ENCODE measurements at regions not wholly inside any gene's neighbourhood (a gene's known extent, or its start where the extent isn't known, plus 50 kb on each side); places are given as distances from the start of the nearest gene placed in this dataset.

- Histone ChIP-seq H2AFZ (no peak overlapping the region), H3F3A (replicated peaks; ENCODE audit: low read depth) (no peaks in the 10 kb centered on the region), H3K4me3 (no peak overlapping the region), H4K20me1 (replicated peaks; ENCODE audit: insufficient read depth) (no peaks in the 10 kb centered on the region), H3K4me1 (ENCODE audit: insufficient read depth) (no peaks in the 10 kb centered on the region), H3K79me2 (replicated peaks; ENCODE audit: insufficient read depth) (no peaks in the 10 kb centered on the region), H3K9me2 (ENCODE audit: insufficient read depth) (no peaks in the 10 kb centered on the region), H3K36me3 (ENCODE audit: insufficient read depth) (no peaks in the 10 kb centered on the region), H3K27ac (ENCODE audit: low read depth) (no peak overlapping the region), H3K27me3 (ENCODE audit: insufficient read depth) (no peaks in the 10 kb centered on the region), H3K4me2 (no peak overlapping the region)
- no peak overlapping the region for H3K27ac Mint-ChIP-seq
- ATAC-seq: no peak
- no peaks in the 10 kb centered on the region for H3K27me3 Mint-ChIP-seq (ENCODE audit: insufficient read depth, low read depth, poor library complexity)
- no peak for DNase-seq (ENCODE audit: low spot score)
- TF ChIP-seq ZNF462 (CRISPR knock-in tag; IDR thresholded peaks at IDR 0.05) (no peak), JUNB (IDR thresholded peaks at IDR 0.05; ENCODE audit: unreplicated experiment) (no peak), CREB1 (CRISPR knock-in tag; IDR thresholded peaks at IDR 0.05; ENCODE audit: low read depth) (no peak)
- TF ChIP-seq, protein P1, sequence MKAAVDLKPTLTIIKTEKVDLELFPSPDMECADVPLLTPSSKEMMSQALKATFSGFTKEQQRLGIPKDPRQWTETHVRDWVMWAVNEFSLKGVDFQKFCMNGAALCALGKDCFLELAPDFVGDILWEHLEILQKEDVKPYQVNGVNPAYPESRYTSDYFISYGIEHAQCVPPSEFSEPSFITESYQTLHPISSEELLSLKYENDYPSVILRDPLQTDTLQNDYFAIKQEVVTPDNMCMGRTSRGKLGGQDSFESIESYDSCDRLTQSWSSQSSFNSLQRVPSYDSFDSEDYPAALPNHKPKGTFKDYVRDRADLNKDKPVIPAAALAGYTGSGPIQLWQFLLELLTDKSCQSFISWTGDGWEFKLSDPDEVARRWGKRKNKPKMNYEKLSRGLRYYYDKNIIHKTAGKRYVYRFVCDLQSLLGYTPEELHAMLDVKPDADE (IDR thresholded peaks at IDR 0.05): no peak
- H3K4me1 Mint-ChIP-seq: no peaks in the 10 kb centered on the region
- no peaks in the 10 kb centered on the region for H3K36me3 Mint-ChIP-seq (ENCODE audit: low read depth)
- no peak overlapping the region for H3K4me3 Mint-ChIP-seq
- H3K9me3 Mint-ChIP-seq: no peaks in the 10 kb centered on the region
Observed at GRCh38 chr21:16337266-16337665, 607.5 kb downstream of the USP25 start.

- H3K4me1 Mint-ChIP-seq: peaks cover 3% of the 10 kb centered on the region; the same call in 1 of the 3 replicates
- H3K27ac Mint-ChIP-seq: peak overlapping the region; percentile 83; the same call in 1 of the 2 replicates
- DNase-seq (ENCODE audit: low spot score): peak; percentile 24
- H3K27me3 ChIP-seq (ENCODE audit: insufficient read depth): no peaks in the 10 kb centered on the region
- no peaks in the 10 kb centered on the region for H3K9me2 ChIP-seq (ENCODE audit: insufficient read depth)
- no peaks in the 10 kb centered on the region for H3K36me3 Mint-ChIP-seq (ENCODE audit: low read depth)
- no peak overlapping the region for H3K4me3 ChIP-seq
- no peaks in the 10 kb centered on the region for H4K20me1 ChIP-seq (replicated peaks; ENCODE audit: insufficient read depth)
- H3K27me3 Mint-ChIP-seq (ENCODE audit: insufficient read depth, low read depth, poor library complexity): no peaks in the 10 kb centered on the region
- peak overlapping the region; percentile 85 for H2AFZ ChIP-seq
- H3K27ac ChIP-seq (ENCODE audit: low read depth): no peak overlapping the region
- no peaks in the 10 kb centered on the region for H3F3A ChIP-seq (replicated peaks; ENCODE audit: low read depth)
- H3K36me3 ChIP-seq (ENCODE audit: insufficient read depth): no peaks in the 10 kb centered on the region
- H3K4me2 ChIP-seq: no peak overlapping the region
- no peaks in the 10 kb centered on the region for H3K79me2 ChIP-seq (replicated peaks; ENCODE audit: insufficient read depth)
- no peak for ATAC-seq
- H3K4me1 ChIP-seq (ENCODE audit: insufficient read depth): no peaks in the 10 kb centered on the region
- no peaks in the 10 kb centered on the region for H3K9me3 Mint-ChIP-seq
- no peak overlapping the region for H3K4me3 Mint-ChIP-seq
- no peak for TF ChIP-seq REST (IDR thresholded peaks at IDR 0.05; ENCODE audit: unreplicated experiment)
Observed at GRCh38 chr21:16342932-16343331, 613.1 kb downstream of the USP25 start.

Measured in GM23338 (cell line).